Right lobe of liver (tissue), 6 donors: ENCODE measurements at regions not wholly inside any gene's neighbourhood (a gene's known extent, or its start where the extent isn't known, plus 50 kb on each side); places are given as distances from the start of the nearest gene placed in this dataset.

Source experiments
- ATAC-seq, 4 donors: fragments of 200-7000 bp; cut with Tn5 transposase; one replicate each; pipeline ENCODE4 v1.9.1; 2020; ENCODE audit warnings: mild to moderate bottlenecking in 4 of 4, moderate library complexity in 4 of 4
- DNase-seq, 3 donors: peaks; one replicate each; pipeline ENCODE4 v3.0.0-alpha.2; 2020
- H3K27ac ChIP-seq, 3 donors: fragments of 200-600 bp; one replicate each; pipeline ENCODE4 v1.8.0; 2022
- H3K27me3 ChIP-seq, 2 donors: fragments of 200-600 bp; one replicate each; pipeline ENCODE4 v1.8.0; 2022
- H3K36me3 ChIP-seq, 4 donors: fragments of 200-600 bp; sonication (generic) in 1 of 4; one replicate each; pipeline versions ENCODE4 v1.5.1 to v1.8.0; 2017 to 2022; ENCODE audit warnings: control low read depth in 1 of 4
- H3K4me1 ChIP-seq, 4 donors: fragments of 200-600 bp; sonication (generic) in 1 of 4; one replicate each; pipeline versions ENCODE4 v1.5.1 to v1.8.0; 2017 to 2022; ENCODE audit warnings: control low read depth in 1 of 4
- H3K4me3 ChIP-seq, 3 donors: fragments of 200-600 bp; one replicate each; pipeline ENCODE4 v1.8.0; 2022
- H3K9me3 ChIP-seq, 4 donors: fragments of 200-600 bp; sonication (generic) in 1 of 4; one replicate each; pipeline versions ENCODE4 v1.5.1 to v1.8.0; 2017 to 2022; ENCODE audit warnings: control low read depth in 1 of 4
- POLR2A ChIP-seq: fragments of 450-650 bp; IDR thresholded peaks from one replicate; pipeline ENCODE4 v1.6.1; 2017; ENCODE audit warnings: antibody characterized with exemption, mild to moderate bottlenecking
- WGBS: methylation state at CpG from one replicate; pipeline ENCODE4 v1.1.6; 2018; ENCODE audit warnings: low coverage, low lambda C conversion rate; ENCODE audit not compliant: insufficient coverage; ENCODE audit errors: missing lambda C conversion rate; 5-methylcytosine and 5-hydroxymethylcytosine counted together
- intact Hi-C, 2 donors: fragments of 100-400 bp; cut with DNase I; formaldehyde crosslinking; loops; one replicate each; pipeline versions ENCODE4 v1.11.2 to v1.14.1; 2022
- TF ChIP-seq, protein P1 (sequence below), 4 donors: fragments of 200-600 bp in 3 of 4; fragments of 450-650 bp in 1 of 4; IDR thresholded peaks; one replicate each; pipeline versions ENCODE4 v1.5.1 to v1.8.0; 2016 to 2022; ENCODE audit warnings: antibody characterized with exemption in 4 of 4, mild to moderate bottlenecking in 2 of 4
- donor health status: DM: no; HTN: yes; CAD: no.
- donor health status: DM: no; HTN: no; CAD: no.
- donor health status: DM: no; HTN: no; CAD: no.
- donor health status: DM: no; HTN: yes; CAD: no.
- donor health status: DM: no; HTN: yes; CAD: no.

DNA sequence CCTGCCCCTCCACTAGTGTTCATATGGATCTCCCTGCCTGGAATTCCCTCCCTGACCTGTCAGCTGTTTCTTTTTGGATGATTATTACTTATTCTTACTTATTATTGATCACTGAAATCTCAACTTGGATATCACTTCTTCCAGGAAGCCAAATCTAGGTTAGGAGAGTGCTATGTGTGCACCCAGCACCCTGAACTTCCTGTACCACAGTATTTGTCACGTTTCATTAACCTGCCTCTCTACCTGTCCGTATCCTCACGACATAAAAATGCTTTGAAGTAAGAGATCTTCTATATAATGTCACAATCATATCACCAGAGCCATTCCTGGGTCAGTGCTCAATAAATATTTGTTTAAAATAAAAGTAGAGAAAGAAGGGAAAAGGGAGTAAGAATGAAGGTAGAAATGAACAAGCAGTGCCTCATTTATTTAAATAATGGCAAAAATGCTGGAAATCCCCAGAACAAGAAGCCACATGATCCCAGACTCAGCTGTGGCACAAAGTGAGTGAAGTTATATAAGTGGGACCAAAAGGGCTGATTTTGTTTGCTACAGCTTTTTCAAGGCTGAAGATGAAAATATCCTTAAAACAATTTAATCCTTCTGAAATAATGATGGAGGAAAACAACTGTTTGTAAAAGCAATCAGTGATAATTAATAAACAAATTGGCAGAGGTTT lies 88.0 kb upstream of the MANEA start:
- no peak for ATAC-seq

DNA sequence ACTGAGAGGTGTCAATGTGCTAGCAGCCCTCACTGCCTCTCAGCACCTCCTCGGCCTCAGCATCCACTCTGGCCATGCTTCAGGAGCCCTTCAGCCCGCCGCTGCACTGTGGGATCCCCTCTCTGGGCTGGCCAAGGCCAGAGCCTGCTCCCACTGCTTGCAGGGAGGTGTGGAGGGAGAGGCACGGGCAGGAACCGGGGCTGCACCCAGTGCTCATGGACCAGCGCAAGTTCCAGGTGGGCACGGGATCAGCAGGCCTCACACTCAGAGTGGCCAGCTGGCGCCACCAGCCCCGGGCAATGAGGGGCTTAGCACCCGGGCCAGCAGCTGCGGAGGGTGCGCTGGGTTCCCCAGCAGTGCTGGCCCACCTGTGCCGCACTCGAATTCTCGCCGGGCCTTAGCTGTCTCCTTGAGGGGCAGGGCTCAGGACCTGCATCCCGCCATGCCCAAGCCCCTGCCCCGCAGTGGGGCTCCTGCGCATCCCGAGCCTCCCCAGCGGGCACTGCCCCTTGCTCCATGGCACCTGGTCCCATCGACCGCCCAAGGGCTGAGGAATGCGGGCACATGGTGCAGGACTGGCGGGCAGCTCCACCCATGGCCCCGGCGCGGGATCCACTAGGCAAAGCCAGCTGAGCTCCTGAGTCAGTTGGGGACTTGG lies 80.4 kb upstream of the MANEA start:
- no peaks in the 10 kb centered on the region for H3K9me3 ChIP-seq
- 65% methylated on average over 3 of the region's 28 CpGs for WGBS
- H3K27ac ChIP-seq = no peak overlapping the region
- no peaks in the 10 kb centered on the region for H3K36me3 ChIP-seq
- no peak for ATAC-seq
- no peak for TF ChIP-seq POLR2A
- TF ChIP-seq, protein P1, sequence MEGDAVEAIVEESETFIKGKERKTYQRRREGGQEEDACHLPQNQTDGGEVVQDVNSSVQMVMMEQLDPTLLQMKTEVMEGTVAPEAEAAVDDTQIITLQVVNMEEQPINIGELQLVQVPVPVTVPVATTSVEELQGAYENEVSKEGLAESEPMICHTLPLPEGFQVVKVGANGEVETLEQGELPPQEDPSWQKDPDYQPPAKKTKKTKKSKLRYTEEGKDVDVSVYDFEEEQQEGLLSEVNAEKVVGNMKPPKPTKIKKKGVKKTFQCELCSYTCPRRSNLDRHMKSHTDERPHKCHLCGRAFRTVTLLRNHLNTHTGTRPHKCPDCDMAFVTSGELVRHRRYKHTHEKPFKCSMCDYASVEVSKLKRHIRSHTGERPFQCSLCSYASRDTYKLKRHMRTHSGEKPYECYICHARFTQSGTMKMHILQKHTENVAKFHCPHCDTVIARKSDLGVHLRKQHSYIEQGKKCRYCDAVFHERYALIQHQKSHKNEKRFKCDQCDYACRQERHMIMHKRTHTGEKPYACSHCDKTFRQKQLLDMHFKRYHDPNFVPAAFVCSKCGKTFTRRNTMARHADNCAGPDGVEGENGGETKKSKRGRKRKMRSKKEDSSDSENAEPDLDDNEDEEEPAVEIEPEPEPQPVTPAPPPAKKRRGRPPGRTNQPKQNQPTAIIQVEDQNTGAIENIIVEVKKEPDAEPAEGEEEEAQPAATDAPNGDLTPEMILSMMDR (IDR thresholded peaks at IDR 0.05) = no peak
- peak in 1 of 3 donors; percentile 44 for DNase-seq
- H3K4me1 ChIP-seq = no peaks in the 10 kb centered on the region
- H3K4me3 ChIP-seq = no peak overlapping the region
- H3K27me3 ChIP-seq = no peaks in the 10 kb centered on the region
- intact Hi-C loops = no loop called here

More for the DNA sequence above, 88.0 kb upstream of the MANEA start:
- Histone ChIP-seq H3K36me3 (no peaks in the 10 kb centered on the region), H3K27me3 (no peaks in the 10 kb centered on the region), H3K4me3 (no peak overlapping the region), H3K4me1 (no peaks in the 10 kb centered on the region), H3K9me3 (no peaks in the 10 kb centered on the region), H3K27ac (no peak overlapping the region)
- intact Hi-C loops = no loop called here
- no peak for DNase-seq
- TF ChIP-seq, protein P1 (IDR thresholded peaks at IDR 0.05) = no peak
- TF ChIP-seq POLR2A = no peak
- WGBS = 27% methylated on average over 3 of the region's 3 CpGs

DNA sequence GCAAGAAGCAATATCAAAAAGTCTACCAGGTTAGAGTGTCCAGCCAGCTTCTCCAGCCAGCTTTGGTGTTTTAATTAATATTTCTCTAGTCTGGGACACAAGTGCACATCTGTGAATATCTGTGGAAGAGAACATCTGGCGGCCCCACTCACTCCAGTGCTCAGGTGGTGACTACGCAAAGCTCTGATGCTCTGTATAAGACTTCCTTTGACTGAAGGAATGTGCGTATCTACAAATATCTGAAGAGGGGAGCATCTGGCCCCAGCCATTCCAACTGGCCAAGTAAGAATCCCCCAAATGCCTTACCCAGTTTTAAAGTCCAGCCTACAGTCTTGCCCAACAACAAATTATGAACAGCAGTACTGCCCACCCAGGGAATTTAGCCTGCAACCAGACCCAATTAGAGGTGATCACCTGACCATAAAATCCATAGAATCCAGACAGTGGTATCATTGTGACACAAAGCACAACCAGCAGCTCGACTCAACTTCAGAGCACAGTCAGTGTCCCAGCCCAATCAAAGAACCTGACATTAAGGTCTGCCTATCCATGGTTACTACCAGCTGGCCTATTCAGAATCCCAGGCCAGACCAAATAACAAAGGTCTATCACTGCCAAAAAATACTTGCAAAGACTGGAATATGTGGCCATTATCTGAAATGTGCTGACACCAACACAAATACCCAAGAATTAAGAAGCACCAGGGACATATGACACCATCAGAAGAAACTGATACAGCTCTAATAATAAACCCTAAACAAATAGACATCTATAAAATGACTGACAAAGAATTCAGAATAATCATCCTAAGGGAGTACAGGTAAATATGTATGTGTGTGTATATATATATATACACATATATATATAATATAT lies 76.1 kb upstream of the MANEA start:
- intact Hi-C loops = no loop called here
- Histone ChIP-seq H3K4me1 (no peaks in the 10 kb centered on the region), H3K27me3 (no peaks in the 10 kb centered on the region), H3K27ac (no peak overlapping the region), H3K9me3 (peaks cover 0 to 12% (median 0%) of the 10 kb centered on the region in 4 donors), H3K4me3 (no peak overlapping the region), H3K36me3 (no peaks in the 10 kb centered on the region)
- no peak for TF ChIP-seq POLR2A
- TF ChIP-seq, protein P1 (IDR thresholded peaks at IDR 0.05) = no peak
- ATAC-seq = peak in 1 of 4 donors; percentile 28
- no CpG with 5 or more reads among the region's 4 CpGs for WGBS
- DNase-seq = no peak

DNA sequence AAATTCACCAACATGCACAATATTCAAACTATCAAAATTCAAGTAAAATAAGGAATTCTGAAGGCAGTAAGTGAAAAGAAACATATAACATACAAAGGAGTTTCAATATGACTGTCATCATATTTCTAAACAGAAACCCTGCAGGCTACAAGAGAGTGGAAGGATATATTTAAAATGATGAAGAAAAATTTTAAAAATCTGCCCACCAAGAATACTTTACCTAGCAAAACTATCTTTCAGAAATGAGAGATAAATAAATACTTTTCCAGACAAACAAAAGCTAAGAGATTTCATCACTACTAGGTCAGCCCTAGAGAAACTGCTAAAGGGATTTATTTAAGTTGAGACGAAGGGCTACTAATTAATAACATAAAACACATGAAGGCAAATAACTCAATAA lies 73.8 kb upstream of the MANEA start:
- no peak for ATAC-seq
- intact Hi-C loops = no loop called here

More for the DNA sequence above, 73.8 kb upstream of the MANEA start:
- no peaks in the 10 kb centered on the region for H3K4me1 ChIP-seq
- no peaks in the 10 kb centered on the region for H3K36me3 ChIP-seq
- no peak for DNase-seq
- H3K27me3 ChIP-seq = no peaks in the 10 kb centered on the region
- no peak overlapping the region for H3K4me3 ChIP-seq
- no peak overlapping the region for H3K27ac ChIP-seq
- TF ChIP-seq, protein P1 (IDR thresholded peaks at IDR 0.05) = no peak
- TF ChIP-seq POLR2A = no peak
- WGBS = 80% methylated on average over 1 of the region's 1 CpG
- H3K9me3 ChIP-seq = peaks cover 0 to 12% (median 0%) of the 10 kb centered on the region in 4 donors
